Muscle layer of duodenum (tissue), 2 donors: ENCODE measurements at regions not wholly inside any gene's neighbourhood (a gene's known extent, or its start where the extent isn't known, plus 50 kb on each side); places are given as distances from the start of the nearest gene placed in this dataset.

Source experiments
- H3K27ac ChIP-seq: one replicate; pipeline ENCODE4 v1.7.0; 2013; ENCODE audit warnings: mild to moderate bottlenecking, low read length
- H3K27me3 ChIP-seq: one replicate; pipeline ENCODE4 v1.7.0; 2013; ENCODE audit warnings: low read depth, mild to moderate bottlenecking, control low read depth, low read length
- H3K36me3 ChIP-seq, 2 donors: one replicate each; pipeline ENCODE4 v1.7.0; 2013; ENCODE audit warnings: low read length in 2 of 2, control low read depth in 1 of 2, mild to moderate bottlenecking in 1 of 2; ENCODE audit not compliant: insufficient read depth in 2 of 2, control insufficient read depth in 1 of 2
- H3K4me1 ChIP-seq, 2 donors: one replicate each; pipeline ENCODE4 v1.7.0; 2013; ENCODE audit warnings: low read length in 2 of 2, mild to moderate bottlenecking in 2 of 2, control low read depth in 1 of 2, moderate library complexity in 1 of 2; ENCODE audit not compliant: insufficient read depth in 2 of 2, control insufficient read depth in 1 of 2
- H3K4me3 ChIP-seq, 2 donors: one replicate each; pipeline ENCODE4 v1.7.0; 2013; ENCODE audit warnings: low read length in 2 of 2, low read depth in 1 of 2, mild to moderate bottlenecking in 1 of 2
- H3K9me3 ChIP-seq, 2 donors: one replicate each; pipeline ENCODE4 v1.7.0; 2013; ENCODE audit warnings: low read length in 2 of 2, control low read depth in 1 of 2, mild to moderate bottlenecking in 1 of 2; ENCODE audit not compliant: control insufficient read depth in 1 of 2
- donor health status: healthy.

- Histone ChIP-seq H3K27me3 (no peaks in the 10 kb centered on the region), H3K4me1 (no peaks in the 10 kb centered on the region), H3K27ac (no peak overlapping the region), H3K4me3 (no peak overlapping the region), H3K36me3 (no peaks in the 10 kb centered on the region), H3K9me3 (peaks cover 0 to 2% of the 10 kb centered on the region in 2 donors)
Measured at GRCh38 chr21:20661246-20661645, 337.0 kb upstream of the NCAM2 start.

GRCh38 chr21:20661745-20662422 is 336.3 kb upstream of the NCAM2 start:
- Histone ChIP-seq H3K4me3 (no peak overlapping the region), H3K27ac (no peak overlapping the region)

GRCh38 chr21:20662514-20662913 is 335.7 kb upstream of the NCAM2 start:
- Histone ChIP-seq H3K27ac (no peak overlapping the region), H3K4me3 (no peak overlapping the region), H3K9me3 (peaks cover 0 to 2% of the 10 kb centered on the region in 2 donors), H3K4me1 (no peaks in the 10 kb centered on the region), H3K36me3 (no peaks in the 10 kb centered on the region), H3K27me3 (no peaks in the 10 kb centered on the region)

More at GRCh38 chr21:20661745-20662422, 336.3 kb upstream of the NCAM2 start:
- H3K27me3 ChIP-seq: no peaks in the 10 kb centered on the region
- no peaks in the 10 kb centered on the region for H3K36me3 ChIP-seq
- no peaks in the 10 kb centered on the region for H3K4me1 ChIP-seq
- peaks cover 0 to 2% of the 10 kb centered on the region in 2 donors for H3K9me3 ChIP-seq

- Histone ChIP-seq H3K9me3 (peaks cover 0 to 2% of the 10 kb centered on the region in 2 donors), H3K27ac (no peak overlapping the region), H3K4me1 (no peaks in the 10 kb centered on the region), H3K4me3 (no peak overlapping the region), H3K36me3 (no peaks in the 10 kb centered on the region), H3K27me3 (no peaks in the 10 kb centered on the region)
Measured at GRCh38 chr21:20667931-20668330, 330.3 kb upstream of the NCAM2 start.

- Histone ChIP-seq H3K36me3 (no peaks in the 10 kb centered on the region), H3K27me3 (no peaks in the 10 kb centered on the region), H3K27ac (no peak overlapping the region), H3K9me3 (no peaks in the 10 kb centered on the region), H3K4me3 (no peak overlapping the region), H3K4me1 (no peaks in the 10 kb centered on the region)
Measured at GRCh38 chr21:20685475-20685874, 312.7 kb upstream of the NCAM2 start.

- Histone ChIP-seq H3K27ac (no peak overlapping the region), H3K27me3 (no peaks in the 10 kb centered on the region), H3K4me1 (no peaks in the 10 kb centered on the region), H3K4me3 (no peak overlapping the region), H3K36me3 (no peaks in the 10 kb centered on the region), H3K9me3 (no peaks in the 10 kb centered on the region)
Measured at GRCh38 chr21:20698585-20698984, 299.6 kb upstream of the NCAM2 start.

GRCh38 chr21:20701235-20701634 is 297.0 kb upstream of the NCAM2 start:
- Histone ChIP-seq H3K4me1 (no peaks in the 10 kb centered on the region), H3K27me3 (no peaks in the 10 kb centered on the region), H3K36me3 (no peaks in the 10 kb centered on the region), H3K4me3 (no peak overlapping the region), H3K27ac (no peak overlapping the region), H3K9me3 (no peaks in the 10 kb centered on the region)

GRCh38 chr21:20703112-20703767 is 295.0 kb upstream of the NCAM2 start:
- Histone ChIP-seq H3K27ac (no peak overlapping the region), H3K36me3 (no peaks in the 10 kb centered on the region), H3K9me3 (no peaks in the 10 kb centered on the region), H3K27me3 (no peaks in the 10 kb centered on the region), H3K4me1 (no peaks in the 10 kb centered on the region), H3K4me3 (no peak overlapping the region)

- Histone ChIP-seq H3K4me3 (no peak overlapping the region), H3K4me1 (no peaks in the 10 kb centered on the region), H3K27me3 (no peaks in the 10 kb centered on the region), H3K9me3 (no peaks in the 10 kb centered on the region), H3K27ac (no peak overlapping the region), H3K36me3 (no peaks in the 10 kb centered on the region)
Measured at GRCh38 chr21:20720623-20721022, 277.6 kb upstream of the NCAM2 start.

GRCh38 chr21:20721151-20721550 is 277.1 kb upstream of the NCAM2 start:
- Histone ChIP-seq H3K4me1 (no peaks in the 10 kb centered on the region), H3K27ac (no peak overlapping the region), H3K9me3 (no peaks in the 10 kb centered on the region), H3K27me3 (no peaks in the 10 kb centered on the region), H3K4me3 (no peak overlapping the region), H3K36me3 (no peaks in the 10 kb centered on the region)

GRCh38 chr21:20728691-20729090 is 269.5 kb upstream of the NCAM2 start:
- H3K36me3 ChIP-seq: no peaks in the 10 kb centered on the region
- H3K27me3 ChIP-seq: no peaks in the 10 kb centered on the region
- H3K27ac ChIP-seq: no peak overlapping the region
- no peaks in the 10 kb centered on the region for H3K9me3 ChIP-seq
- H3K4me1 ChIP-seq: no peaks in the 10 kb centered on the region
- H3K4me3 ChIP-seq: no peak overlapping the region

GRCh38 chr21:20729376-20729775 is 268.8 kb upstream of the NCAM2 start:
- Histone ChIP-seq H3K9me3 (no peaks in the 10 kb centered on the region), H3K27me3 (no peaks in the 10 kb centered on the region), H3K36me3 (no peaks in the 10 kb centered on the region), H3K4me3 (no peak overlapping the region), H3K4me1 (no peaks in the 10 kb centered on the region), H3K27ac (no peak overlapping the region)
